SK-N-SH (cell line): ENCODE measurements at regions not wholly inside any gene's neighbourhood (a gene's known extent, or its start where the extent isn't known, plus 50 kb on each side); places are given as distances from the start of the nearest gene placed in this dataset.

ENCODE experiments used
- CTCF ChIA-PET: fragments of 300-600, 350-600 bp; formaldehyde crosslinking; extraction: SDS; loops from one replicate; lab custom pipeline; 2021; lab: Yijun Ruan, JAX
- POLR2A ChIA-PET: fragments of 350-600 bp; sonication (Branson Sonifier 250); formaldehyde crosslinking; extraction: SDS; loops from one replicate; lab custom pipeline; 2020; ENCODE audit warnings: antibody characterized with exemption, inconsistent platforms; lab: Yijun Ruan, JAX
- DNase-seq: peaks from one replicate; pipeline ENCODE4 v3.0.0; 2012
- H2AFZ ChIP-seq: fragments of 200-600 bp; sonication (generic); 2 replicates; pipeline ENCODE4 v1.8.1; 2016; ENCODE audit warnings: antibody characterized with exemption, mild to moderate bottlenecking, low read depth
- H3F3A ChIP-seq: fragments of 200-600 bp; sonication (generic); replicated peaks from 2 replicates; pipeline ENCODE3; 2016; ENCODE audit warnings: antibody characterized with exemption, mild to moderate bottlenecking; ENCODE audit not compliant: insufficient read depth
- H3K27ac ChIP-seq, 2 experiments: fragments of 200-500 bp in 1 of 2; fragments of 200-600 bp in 1 of 2; sonication (Bioruptor generic) in 1 of 2; sonication (generic), shearing (Covaris generic) in 1 of 2; 2 replicates each; pipeline versions ENCODE4 v1.5.1 to v1.6.1; 2014 to 2016; ENCODE audit warnings: low read depth in 2 of 2, inconsistent platforms in 1 of 2, low read length in 1 of 2, mild to moderate bottlenecking in 1 of 2, mixed read lengths in 1 of 2
- H3K27me3 ChIP-seq: fragments of 200-600 bp; sonication (generic), shearing (Covaris generic); 2 replicates; pipeline ENCODE4 v1.6.1; 2016; ENCODE audit warnings: mixed run types; ENCODE audit not compliant: insufficient read depth
- H3K36me3 ChIP-seq, 2 experiments: fragments of 200-500 bp in 1 of 2; fragments of 200-600 bp in 1 of 2; sonication (Bioruptor generic) in 1 of 2; sonication (generic) in 1 of 2; replicated peaks in 1 of 2; 2 replicates each; pipeline versions ENCODE3 to v1.5.1; 2014 to 2016; ENCODE audit warnings: low read length in 1 of 2, mild to moderate bottlenecking in 1 of 2; ENCODE audit not compliant: insufficient read depth in 2 of 2, control insufficient read depth in 1 of 2
- H3K4me1 ChIP-seq, 2 experiments: fragments of 200-500 bp in 1 of 2; fragments of 200-600 bp in 1 of 2; sonication (Bioruptor generic) in 1 of 2; sonication (generic), shearing (Covaris generic) in 1 of 2; 2 replicates each; pipeline versions ENCODE4 v1.5.1 to v1.6.1; 2014 to 2016; ENCODE audit warnings: low read depth in 1 of 2, low read length in 1 of 2, mixed run types in 1 of 2; ENCODE audit not compliant: insufficient read depth in 2 of 2, control insufficient read depth in 1 of 2
- H3K4me2 ChIP-seq: fragments of 200-600 bp; sonication (generic), shearing (Covaris generic); 2 replicates; pipeline ENCODE4 v1.6.1; 2017; ENCODE audit warnings: mixed run types
- H3K4me3 ChIP-seq, 2 experiments: fragments of 200-500 bp in 1 of 2; fragments of 200-600 bp in 1 of 2; sonication (Bioruptor generic) in 1 of 2; sonication (generic), shearing (Covaris generic) in 1 of 2; 2 replicates each; pipeline versions ENCODE4 v1.5.1 to v1.8.1; 2014 to 2016; ENCODE audit warnings: low read depth in 2 of 2, inconsistent platforms in 1 of 2, low read length in 1 of 2, mild to moderate bottlenecking in 1 of 2, mixed read lengths in 1 of 2, moderate library complexity in 1 of 2
- H3K79me2 ChIP-seq: fragments of 200-600 bp; sonication (generic); 2 replicates; pipeline ENCODE4 v1.8.1; 2017; ENCODE audit warnings: mild to moderate bottlenecking; ENCODE audit not compliant: insufficient read depth
- H3K9ac ChIP-seq: fragments of 200-600 bp; sonication (generic); 2 replicates; pipeline ENCODE4 v1.6.1; 2017; ENCODE audit warnings: mixed run types
- H3K9me2 ChIP-seq: fragments of 200-600 bp; sonication (generic); 2 replicates; pipeline ENCODE4 v1.6.1; 2017; ENCODE audit warnings: mixed run types
- H3K9me3 ChIP-seq: fragments of 200-600 bp; sonication (generic); 2 replicates; pipeline ENCODE4 v1.6.1; 2017; ENCODE audit warnings: mixed run types, mild to moderate bottlenecking, moderate library complexity
- H4K20me1 ChIP-seq: fragments of 200-600 bp; sonication (generic); 2 replicates; pipeline ENCODE4 v1.6.1; 2017; ENCODE audit warnings: mild to moderate bottlenecking, mixed run types; ENCODE audit not compliant: insufficient read depth
- CHD2 ChIP-seq: fragments of 150-350 bp; IDR thresholded peaks from 2 replicates; pipeline ENCODE4 v1.6.1; 2018; ENCODE audit warnings: low read length; ENCODE audit not compliant: partially characterized antibody
- EP300 ChIP-seq, 2 experiments: IDR thresholded peaks; 2 replicates each; pipeline versions ENCODE4 v1.4.0 to v1.6.1; 2012; ENCODE audit warnings: borderline replicate concordance in 1 of 2, low read depth in 1 of 2, low read length in 1 of 2
- GABPA ChIP-seq: IDR thresholded peaks from 2 replicates; pipeline ENCODE4 v1.4.0; 2012; ENCODE audit warnings: low read depth, mild to moderate bottlenecking
- MAX ChIP-seq: IDR thresholded peaks from 2 replicates; pipeline ENCODE4 v1.4.0; 2012; ENCODE audit warnings: low read depth
- NRF1 ChIP-seq: IDR thresholded peaks from 2 replicates; pipeline ENCODE4 v1.6.1; 2012; ENCODE audit warnings: low read depth, mild to moderate bottlenecking, low read length
- PBX3 ChIP-seq: IDR thresholded peaks from 2 replicates; pipeline ENCODE4; 2012
- POLR2AphosphoS5 ChIP-seq: IDR thresholded peaks from 2 replicates; pipeline ENCODE4 v1.6.1; 2012; ENCODE audit warnings: low read depth, low read length
- SIN3A ChIP-seq: IDR thresholded peaks from 2 replicates; pipeline ENCODE4 v1.6.1; 2012; ENCODE audit warnings: low read depth, mild to moderate bottlenecking, low read length, moderate library complexity, borderline replicate concordance
- USF2 ChIP-seq: fragments of 150-350 bp; IDR thresholded peaks from 2 replicates; pipeline ENCODE4 v1.6.1; 2017; ENCODE audit warnings: antibody characterized with exemption, low read length, low read depth, borderline replicate concordance
- WGBS: methylation state at CpG from one replicate; pipeline ENCODE4 v1.1.6; 2017; ENCODE audit warnings: low lambda C conversion rate; 5-methylcytosine and 5-hydroxymethylcytosine counted together

- Histone ChIP-seq H3K79me2 (no peaks in the 10 kb centered on the region), H2AFZ (no peak overlapping the region), H3K27me3 (no peaks in the 10 kb centered on the region), H3K9me3 (0 out of 2 replicates have a peak, but pooled peaks cover 4% of the 10 kb centered on the region), H4K20me1 (no peaks in the 10 kb centered on the region), H3K4me3 (no peak overlapping the region), H3K9ac (no peak overlapping the region), H3K9me2 (no peaks in the 10 kb centered on the region), H3K27ac (no peak overlapping the region), H3F3A (no peaks in the 10 kb centered on the region), H3K4me2 (no peak overlapping the region), H3K4me1 (peaks cover 0 to 16% of the 10 kb centered on the region in 2 experiments; a peak in 2 of 4 replicates), H3K36me3 (peaks cover 0 to 5% of the 10 kb centered on the region in 2 experiments)
- ChIA-PET CTCF (interaction anchor here (1.3 to 1.5 kb wide), 2 partner anchors 8 to 25 kb away, joined by 3 read pairs; no protein-coding TSS in a partner anchor), POLR2A (interaction anchor here (0.7 kb wide), 1 partner anchor 57 kb away, joined by 3 read pairs; no protein-coding TSS in a partner anchor)
- 83% methylated on average over 7 of the region's 7 CpGs for WGBS
- no peak for TF ChIP-seq USF2
- DNase-seq, result no peak
Measured at GRCh38 chr2:46831051-46831868, 84.3 kb downstream of the MCFD2 start.

GRCh38 chr2:46829231-46829995 is 86.2 kb downstream of the MCFD2 start:
- Histone ChIP-seq H4K20me1 (no peaks in the 10 kb centered on the region), H3K79me2 (no peaks in the 10 kb centered on the region), H3K27ac (no peak overlapping the region), H3K4me3 (no peak overlapping the region), H3K9ac (no peak overlapping the region), H3K27me3 (no peaks in the 10 kb centered on the region), H2AFZ (no peak overlapping the region), H3K36me3 (peaks cover 0 to 5% of the 10 kb centered on the region in 2 experiments), H3K4me2 (no peak overlapping the region), H3K9me3 (0 out of 2 replicates have a peak, but pooled peaks cover 4% of the 10 kb centered on the region), H3K4me1 (no peaks in the 10 kb centered on the region; a peak in 1 of 4 replicates), H3F3A (no peaks in the 10 kb centered on the region), H3K9me2 (no peaks in the 10 kb centered on the region)
- DNase-seq, result no peak
- ChIA-PET POLR2A (no interaction called here), CTCF (interaction anchor here (1.7 kb wide), 1 partner anchor 172 kb away, joined by 3 read pairs; no protein-coding TSS in a partner anchor)
- TF ChIP-seq NRF1 (no peak), POLR2AphosphoS5 (no peak), SIN3A (no peak), MAX (no peak), EP300 (IDR thresholded peaks at IDR 0.05; ENCODE audit: borderline replicate concordance in 1 of 2, low read depth in 1 of 2, low read length in 1 of 2) (no peak), CHD2 (no peak), PBX3 (no peak), GABPA (no peak)
- 83% methylated on average over 9 of the region's 12 CpGs for WGBS
